Parathyroid adenoma (tissue), 2 donors: ENCODE measurements at regions not wholly inside any gene's neighbourhood (a gene's known extent, or its start where the extent isn't known, plus 50 kb on each side); places are given as distances from the start of the nearest gene placed in this dataset.

Experiments
- H2AFZ ChIP-seq: fragments of 300-600 bp; sonication (generic); one replicate; pipeline ENCODE4 v1.7.0; 2017; ENCODE audit warnings: antibody characterized with exemption, mild to moderate bottlenecking
- H3K27ac ChIP-seq: fragments of 300-600 bp; sonication (generic); one replicate; pipeline ENCODE4 v1.7.0; 2017
- H3K27me3 ChIP-seq: fragments of 300-600 bp; sonication (generic); one replicate; pipeline ENCODE4 v1.7.0; 2017; ENCODE audit warnings: low read length; ENCODE audit not compliant: control insufficient read depth, insufficient read depth
- H3K36me3 ChIP-seq: fragments of 300-600 bp; sonication (generic); one replicate; pipeline ENCODE4 v1.7.0; 2017; ENCODE audit warnings: low read length; ENCODE audit not compliant: control insufficient read depth, insufficient read depth
- H3K4me1 ChIP-seq: fragments of 300-600 bp; sonication (generic); one replicate; pipeline ENCODE4 v1.7.0; 2017; ENCODE audit warnings: control low read depth
- H3K4me2 ChIP-seq: fragments of 300-600 bp; sonication (generic); one replicate; pipeline ENCODE4 v1.7.0; 2017; ENCODE audit warnings: low read length
- H3K4me3 ChIP-seq: fragments of 300-600 bp; sonication (generic); one replicate; pipeline ENCODE4 v1.7.0; 2017; ENCODE audit warnings: low read depth, low read length
- H3K79me2 ChIP-seq: fragments of 300-600 bp; sonication (generic); one replicate; pipeline ENCODE4 v1.7.0; 2017; ENCODE audit warnings: control low read depth
- H3K9ac ChIP-seq: fragments of 300-600 bp; sonication (generic); one replicate; pipeline ENCODE4 v1.7.0; 2017; ENCODE audit warnings: mild to moderate bottlenecking
- H3K9me3 ChIP-seq: fragments of 300-600 bp; sonication (generic); one replicate; pipeline ENCODE4 v1.7.0; 2017; ENCODE audit warnings: low read length; ENCODE audit not compliant: control insufficient read depth
- CTCF ChIP-seq: fragments of 300-600 bp; sonication (generic); IDR thresholded peaks from one replicate; pipeline ENCODE4 v1.7.0; 2017; ENCODE audit warnings: antibody characterized with exemption, mild to moderate bottlenecking
- donor health status: primary hyperparathyroidism.

GRCh38 chr1:238302646-238303045 is 411.9 kb upstream of the ZP4 start:
- H3K9me3 ChIP-seq, result no peaks in the 10 kb centered on the region
- H3K27me3 ChIP-seq, result no peaks in the 10 kb centered on the region
- no peak overlapping the region for H3K4me3 ChIP-seq
- H3K4me1 ChIP-seq, result no peaks in the 10 kb centered on the region
- no peak overlapping the region for H2AFZ ChIP-seq
- no peaks in the 10 kb centered on the region for H3K36me3 ChIP-seq
- H3K4me2 ChIP-seq, result no peak overlapping the region
- H3K79me2 ChIP-seq, result no peaks in the 10 kb centered on the region
- no peak overlapping the region for H3K27ac ChIP-seq
- no peak for TF ChIP-seq CTCF
- no peak overlapping the region for H3K9ac ChIP-seq

DNA sequence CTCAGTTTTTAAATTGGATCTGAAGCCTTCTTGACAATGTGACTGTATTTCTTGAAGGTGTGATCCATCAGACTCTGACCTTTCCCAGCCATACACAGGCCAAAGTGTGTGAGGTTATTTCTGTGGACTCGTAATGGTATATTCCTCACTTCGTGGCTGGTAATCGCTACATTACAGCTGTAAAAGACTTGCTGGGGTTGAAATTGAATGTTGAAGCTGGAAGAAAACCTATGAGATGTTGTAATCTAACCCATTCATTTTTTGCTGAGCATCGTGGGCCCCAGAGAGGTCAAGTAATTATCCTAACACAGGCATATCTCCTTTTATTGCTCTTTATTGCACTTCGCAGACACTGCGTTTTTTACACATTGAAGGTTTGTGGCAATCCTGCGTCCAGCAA is 405.6 kb upstream of the ZP4 start:
- no peaks in the 10 kb centered on the region for H3K27me3 ChIP-seq
- H3K4me3 ChIP-seq, result no peak overlapping the region
- no peak overlapping the region for H3K4me2 ChIP-seq
- H3K79me2 ChIP-seq, result no peaks in the 10 kb centered on the region
- no peaks in the 10 kb centered on the region for H3K4me1 ChIP-seq
- H3K27ac ChIP-seq, result no peak overlapping the region
- no peak overlapping the region for H2AFZ ChIP-seq
- no peak for TF ChIP-seq CTCF
- H3K9ac ChIP-seq, result no peak overlapping the region
- no peaks in the 10 kb centered on the region for H3K36me3 ChIP-seq
- H3K9me3 ChIP-seq, result no peaks in the 10 kb centered on the region

- H3K9me3 ChIP-seq, result no peaks in the 10 kb centered on the region
- H3K9ac ChIP-seq, result no peak overlapping the region
- H3K4me3 ChIP-seq, result no peak overlapping the region
- no peaks in the 10 kb centered on the region for H3K4me1 ChIP-seq
- no peak for TF ChIP-seq CTCF
- no peaks in the 10 kb centered on the region for H3K36me3 ChIP-seq
- H3K4me2 ChIP-seq, result no peak overlapping the region
- H3K79me2 ChIP-seq, result no peaks in the 10 kb centered on the region
- no peaks in the 10 kb centered on the region for H3K27me3 ChIP-seq
- no peak overlapping the region for H3K27ac ChIP-seq
- no peak overlapping the region for H2AFZ ChIP-seq
Measured at GRCh38 chr1:238293075-238293474, 402.4 kb upstream of the ZP4 start.

DNA sequence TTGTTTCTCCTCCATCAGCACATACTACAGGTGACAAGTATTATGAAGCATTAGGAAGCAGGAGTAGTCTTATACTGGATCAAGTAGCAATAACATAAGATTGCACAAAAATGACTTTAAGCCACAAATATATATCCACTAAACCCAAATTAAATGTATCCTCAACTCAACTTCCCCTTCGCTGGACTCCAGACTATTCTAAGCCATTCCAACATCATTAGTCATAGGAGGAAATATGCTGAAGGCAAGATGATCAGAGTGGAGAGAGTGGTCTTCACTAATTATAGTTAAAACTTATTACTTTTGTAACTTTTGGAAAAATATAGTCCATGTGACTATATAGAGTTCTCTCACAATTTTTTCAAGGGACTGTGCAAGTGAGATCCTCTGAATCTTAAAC is 390.7 kb upstream of the ZP4 start:
- H3K27ac ChIP-seq, result no peak overlapping the region
- H3K9me3 ChIP-seq, result no peaks in the 10 kb centered on the region
- no peaks in the 10 kb centered on the region for H3K4me1 ChIP-seq
- no peak overlapping the region for H3K4me2 ChIP-seq
- H3K27me3 ChIP-seq, result no peaks in the 10 kb centered on the region
- H2AFZ ChIP-seq, result no peak overlapping the region
- H3K9ac ChIP-seq, result no peak overlapping the region
- H3K79me2 ChIP-seq, result no peaks in the 10 kb centered on the region
- H3K4me3 ChIP-seq, result no peak overlapping the region
- no peak for TF ChIP-seq CTCF
- H3K36me3 ChIP-seq, result no peaks in the 10 kb centered on the region

GRCh38 chr1:238279694-238280380 is 389.1 kb upstream of the ZP4 start:
- H2AFZ ChIP-seq, result no peak overlapping the region

More at GRCh38 chr1:238279694-238280380, 389.1 kb upstream of the ZP4 start:
- no peaks in the 10 kb centered on the region for H3K27me3 ChIP-seq
- no peak overlapping the region for H3K27ac ChIP-seq
- no peak for TF ChIP-seq CTCF
- no peaks in the 10 kb centered on the region for H3K36me3 ChIP-seq
- H3K4me3 ChIP-seq, result no peak overlapping the region
- no peaks in the 10 kb centered on the region for H3K9me3 ChIP-seq
- no peaks in the 10 kb centered on the region for H3K4me1 ChIP-seq
- H3K9ac ChIP-seq, result no peak overlapping the region
- H3K79me2 ChIP-seq, result no peaks in the 10 kb centered on the region
- H3K4me2 ChIP-seq, result no peak overlapping the region
